Posterior vena cava (tissue), 2 donors: ENCODE measurements at regions not wholly inside any gene's neighbourhood (a gene's known extent, or its start where the extent isn't known, plus 50 kb on each side); places are given as distances from the start of the nearest gene placed in this dataset.
"Not testable (repeated sequence)": the region's sequence is repeated elsewhere in the genome, so short reads cannot be mapped to it uniquely, and the experiment has no call there.

Experiments
- DNase-seq: peaks from one replicate; pipeline ENCODE4 v3.0.0-alpha.2; 2020; ENCODE audit warnings: low spot score
- intact Hi-C, 2 donors: fragments of 100-400 bp; cut with DNase I; formaldehyde crosslinking; loops; one replicate each; pipeline versions ENCODE4 v1.14.1 to v1.14.2; 2022 to 2023
- donor health status: DM: yes; HTN: yes; CAD: no.
- donor health status: DM: yes; HTN: yes; CAD: no.

DNA sequence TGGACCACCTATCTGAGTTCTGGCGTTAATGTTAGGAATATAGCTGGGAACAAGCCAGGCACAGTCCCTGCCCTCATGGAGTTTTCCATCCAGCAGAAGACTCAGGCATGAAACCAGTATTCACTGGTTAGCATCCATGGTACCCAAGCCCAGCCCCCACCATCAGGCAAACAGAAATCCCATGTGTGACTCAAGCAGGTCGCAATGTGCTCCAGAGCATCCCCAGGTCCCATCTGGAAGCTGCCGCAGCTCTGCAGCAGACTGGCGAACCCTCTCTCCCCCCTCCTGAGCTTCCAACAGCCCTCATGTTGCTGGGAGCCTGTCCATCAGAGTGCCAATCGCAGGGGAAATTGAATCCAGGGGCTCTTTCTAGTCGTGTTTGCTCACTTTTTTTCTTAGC lies 174.2 kb downstream of the RRAGC start:
- no peak for DNase-seq
- intact Hi-C loops = no loop called here

GRCh38 chr1:38680801-38681510 lies 178.6 kb downstream of the RRAGC start:
- DNase-seq = no peak
- intact Hi-C loops = no loop called here

GRCh38 chr1:38677756-38678155 lies 181.8 kb downstream of the RRAGC start:
- DNase-seq = no peak
- intact Hi-C loops = no loop called here

DNA sequence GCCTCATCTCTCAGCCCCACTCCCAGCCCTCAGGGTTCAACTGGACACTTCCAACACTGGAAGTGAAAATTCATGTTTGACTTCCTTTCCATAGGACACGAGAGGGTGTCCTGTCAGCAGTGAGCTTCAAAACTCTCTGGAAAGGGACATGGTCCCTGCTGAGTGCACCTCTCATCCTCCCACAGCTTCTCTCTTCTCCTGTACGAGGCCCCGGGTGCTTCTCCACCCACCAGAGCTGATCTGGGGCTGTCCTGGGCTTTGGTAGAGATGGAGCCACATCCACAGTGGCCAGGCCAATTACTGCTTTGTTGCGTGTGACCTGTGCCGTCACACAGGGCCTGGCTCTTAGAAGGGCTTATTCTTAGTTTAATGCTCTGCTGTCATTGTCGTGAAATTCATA lies 182.3 kb downstream of the RRAGC start:
- DNase-seq = no peak
- intact Hi-C loops = no loop called here

GRCh38 chr1:38672692-38673091 lies 186.9 kb downstream of the RRAGC start:
- intact Hi-C loops = no loop called here
- DNase-seq = no peak

- intact Hi-C loops = no loop called here
- DNase-seq = no peak
Observed at GRCh38 chr1:38671221-38671620, 188.4 kb downstream of the RRAGC start.

DNA sequence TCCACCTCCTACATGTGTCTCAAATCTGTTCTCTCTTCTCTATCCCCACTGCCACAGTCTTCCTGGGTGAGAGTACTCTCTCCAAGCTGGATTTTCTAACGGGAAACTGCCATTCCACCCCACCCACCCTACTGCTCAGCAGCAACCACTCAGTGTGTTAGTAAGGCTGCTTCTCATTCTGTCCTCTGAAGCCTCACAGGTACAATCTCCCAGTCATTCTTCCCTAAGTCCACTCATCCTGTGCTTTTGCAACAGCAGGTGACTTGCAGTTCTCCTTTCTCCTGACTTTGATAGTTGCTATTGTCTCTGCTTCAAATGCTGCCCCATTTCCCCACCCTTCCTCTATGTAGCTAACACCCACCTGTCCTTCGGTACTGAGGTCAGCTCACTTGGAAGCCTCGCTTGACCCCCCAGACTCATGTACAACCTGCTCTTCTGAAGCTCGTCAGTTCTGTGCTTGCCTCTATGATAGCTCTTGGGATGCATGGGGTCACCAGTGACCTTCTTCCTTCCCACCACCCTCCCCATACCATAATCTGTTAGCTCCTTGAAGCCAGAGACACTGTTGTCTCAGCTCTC lies 188.9 kb downstream of the RRAGC start:
- intact Hi-C loops = no loop called here
- no peak for DNase-seq

DNA sequence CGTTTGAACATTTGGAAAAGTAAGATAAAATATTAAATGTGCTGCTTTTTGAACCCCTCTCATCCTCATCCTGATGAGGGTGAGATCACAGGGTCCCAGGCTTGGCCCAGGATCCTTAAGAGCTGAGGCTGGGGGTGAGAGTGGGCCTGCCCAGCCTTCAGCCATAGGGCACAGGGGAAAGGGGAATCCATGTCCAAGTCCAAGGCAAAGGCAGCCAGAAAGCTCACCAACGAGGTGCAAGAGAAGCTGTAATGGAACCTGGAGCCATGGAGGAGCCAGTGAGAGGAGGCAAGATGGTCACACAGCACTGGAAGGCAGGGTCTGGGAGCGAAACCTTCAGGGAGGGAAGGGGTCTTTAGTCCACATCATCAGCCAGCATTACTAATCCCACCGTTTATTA lies 191.9 kb downstream of the RRAGC start:
- DNase-seq = no peak
- intact Hi-C loops = no loop called here

DNA sequence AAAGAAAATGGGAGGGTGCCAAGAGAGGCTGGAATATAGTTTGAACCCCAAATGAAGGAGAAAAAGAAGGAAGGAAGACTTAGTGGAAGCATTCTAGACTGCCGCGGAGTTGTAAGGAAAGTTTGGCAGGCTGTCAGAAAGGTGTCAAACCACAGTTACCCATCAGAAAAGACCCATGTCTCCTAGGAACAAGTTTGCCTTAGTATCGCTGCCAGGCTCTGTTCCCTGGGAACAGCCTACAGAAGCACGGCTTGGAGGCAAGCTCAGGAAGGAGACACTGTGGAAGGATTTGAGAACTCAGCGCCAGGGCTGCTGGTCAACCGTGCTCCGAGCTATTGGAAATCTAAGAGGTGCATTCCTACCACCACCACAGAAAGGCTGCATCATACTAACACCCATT lies 197.4 kb downstream of the RRAGC start:
- no peak for DNase-seq
- intact Hi-C loops = no loop called here

DNA sequence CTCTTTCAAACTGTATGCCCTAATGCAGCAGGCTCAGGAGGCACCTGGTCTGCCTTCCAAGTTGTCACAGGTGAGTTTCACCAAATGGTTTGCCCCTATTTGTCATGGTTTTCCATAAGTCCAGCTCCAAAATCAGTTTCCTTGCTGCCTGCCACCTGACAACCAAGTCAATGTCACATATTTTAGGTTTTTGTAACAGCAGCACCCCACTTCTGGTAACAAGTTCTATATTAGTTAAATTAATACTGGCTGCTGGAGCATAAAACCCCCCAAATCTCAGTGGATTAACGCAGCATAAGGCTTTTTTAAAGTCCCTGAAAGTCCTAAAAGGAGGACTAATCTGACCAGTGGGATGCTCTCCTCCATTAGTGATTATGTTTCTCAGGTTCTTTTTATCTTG lies 200.7 kb downstream of the RRAGC start:
- intact Hi-C loops = no loop called here
- no peak for DNase-seq

- intact Hi-C loops = no loop called here
- no peak for DNase-seq
Observed at GRCh38 chr1:38657873-38658272, 201.7 kb downstream of the RRAGC start.

DNA sequence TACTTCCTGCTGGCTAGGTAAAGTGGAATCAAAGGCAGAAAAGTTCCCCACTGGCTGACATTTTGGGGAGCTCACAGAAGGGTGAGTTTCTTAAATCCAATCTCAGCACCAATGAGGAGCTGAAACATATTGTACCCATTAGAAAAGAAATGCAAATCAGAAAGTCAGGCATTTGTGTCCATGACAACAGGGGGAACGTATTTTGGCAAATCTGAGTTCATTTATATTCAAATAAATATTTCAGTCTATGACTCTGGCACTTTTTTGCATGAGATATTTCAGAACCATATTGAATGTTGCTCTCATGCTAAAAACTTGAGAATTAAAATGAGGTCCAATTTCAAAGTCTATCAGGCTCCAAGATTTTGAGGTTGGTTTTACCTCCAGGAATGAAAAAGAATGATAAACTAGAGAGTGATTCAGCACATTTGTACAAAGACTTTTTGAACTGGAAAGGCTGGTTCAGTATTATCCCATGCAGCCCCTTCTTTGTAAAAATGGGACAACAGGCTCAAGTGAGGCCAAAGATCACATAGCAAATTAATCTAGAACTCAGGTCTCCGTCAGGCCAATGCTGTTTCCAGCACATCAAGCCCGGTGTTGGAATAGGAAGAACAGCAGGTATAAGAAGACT lies 202.2 kb downstream of the RRAGC start:
- intact Hi-C loops = no loop called here
- no peak for DNase-seq

DNA sequence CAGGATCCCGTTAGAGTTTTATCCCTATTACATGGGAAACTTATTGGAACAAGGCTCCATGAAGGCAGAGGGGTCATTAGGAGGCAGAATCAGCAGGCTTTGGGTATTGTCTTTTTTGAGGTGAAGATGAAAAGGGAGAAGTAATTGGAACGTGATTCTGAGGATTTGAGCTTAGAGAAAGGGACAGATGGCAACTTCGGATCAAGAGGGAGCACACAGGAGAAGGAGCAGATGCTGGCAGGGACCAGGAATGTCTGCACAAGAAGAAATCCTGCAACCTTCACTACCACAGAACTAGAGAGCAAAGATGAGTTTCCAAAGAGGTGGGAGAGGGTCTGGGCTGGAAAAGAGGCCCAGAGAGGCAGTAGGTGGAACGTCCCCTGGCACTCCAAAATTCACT lies 202.8 kb downstream of the RRAGC start:
- intact Hi-C loops = no loop called here
- no peak for DNase-seq

DNA sequence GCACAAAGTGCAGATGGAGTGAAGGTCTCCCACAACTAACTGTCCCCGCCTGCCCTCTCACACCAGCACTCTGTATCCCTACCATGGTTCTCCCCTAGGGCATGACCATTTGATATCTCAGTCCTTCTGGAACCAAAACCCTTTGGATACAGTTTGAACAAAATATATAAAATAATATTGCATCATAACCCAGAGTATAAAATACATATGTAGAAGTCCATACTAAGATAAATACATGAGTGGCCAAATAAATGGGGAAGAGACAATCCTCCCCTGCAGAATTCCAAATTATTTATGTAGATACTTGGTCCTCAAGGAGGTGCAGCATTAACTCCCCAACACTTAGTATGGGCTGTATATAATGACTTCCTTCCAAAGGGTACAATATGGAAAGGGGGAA lies 207.4 kb downstream of the RRAGC start:
- no peak for DNase-seq
- intact Hi-C loops = no loop called here

GRCh38 chr1:38651669-38652068 lies 207.9 kb downstream of the RRAGC start:
- DNase-seq = no peak
- intact Hi-C loops = no loop called here

- intact Hi-C loops = no loop called here
Observed at GRCh38 chr1:38648417-38648816, 211.2 kb downstream of the RRAGC start.

GRCh38 chr1:38647341-38647740 lies 212.2 kb downstream of the RRAGC start:
- intact Hi-C loops, DNase-seq: not testable (repeated sequence)

More at GRCh38 chr1:38648417-38648816, 211.2 kb downstream of the RRAGC start:
- peak; percentile 50 for DNase-seq

DNA sequence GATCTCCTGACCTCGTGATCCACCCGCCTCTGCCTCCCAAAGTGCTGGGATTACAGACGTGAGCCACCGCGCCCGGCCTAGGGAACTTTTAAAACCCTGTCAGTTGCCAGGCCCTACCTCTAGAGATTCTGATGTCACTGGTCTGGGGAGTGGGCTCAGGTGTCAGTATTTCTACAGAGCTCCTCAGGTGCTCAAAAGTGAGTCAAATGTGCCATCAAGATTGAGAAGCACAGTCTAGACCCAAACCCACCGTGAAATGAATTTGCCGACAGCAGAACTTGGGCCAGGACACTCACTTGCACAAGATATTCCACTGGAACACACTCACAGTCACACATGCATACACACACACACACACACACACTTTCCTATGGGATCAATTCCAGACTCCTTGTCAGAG lies 215.5 kb downstream of the RRAGC start:
- DNase-seq = no peak
- intact Hi-C loops = no loop called here

DNA sequence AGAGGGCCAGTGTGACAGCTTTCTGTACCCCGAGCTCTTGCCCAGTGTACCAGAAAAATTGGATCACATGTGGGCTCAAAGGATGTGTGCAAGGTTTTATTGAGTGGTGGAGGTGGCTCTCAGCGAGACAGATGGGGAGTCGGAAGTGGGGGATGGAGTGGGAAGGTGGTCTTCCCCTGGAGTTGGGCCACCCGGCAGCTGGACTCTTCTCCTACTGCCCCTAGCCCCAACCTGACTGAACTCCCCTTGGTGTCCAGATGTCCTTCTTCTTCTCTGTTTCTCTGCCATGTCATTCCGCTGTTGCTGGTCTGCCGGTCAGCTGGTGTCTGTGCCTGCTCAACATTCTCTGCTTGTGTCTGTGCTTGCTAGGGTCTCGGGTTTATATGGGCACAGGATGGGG lies 217.9 kb downstream of the RRAGC start:
- no peak for DNase-seq
- intact Hi-C loops = no loop called here

GRCh38 chr1:38640371-38640770 lies 219.2 kb downstream of the RRAGC start:
- intact Hi-C loops = no loop called here
- DNase-seq = no peak

- no peak for DNase-seq
- intact Hi-C loops = no loop called here
Observed at GRCh38 chr1:38628241-38628640, 231.3 kb downstream of the RRAGC start.
